NCI-H510A treated with DMSO at 0.1 percent for 48 hours (cell line): ENCODE measurements at regions not wholly inside any gene's neighbourhood (a gene's known extent, or its start where the extent isn't known, plus 50 kb on each side); places are given as distances from the start of the nearest gene placed in this dataset.
"Not testable (repeated sequence)": the region's sequence is repeated elsewhere in the genome, so short reads cannot be mapped to it uniquely, and the experiment has no call there.

ENCODE experiments used
- DNase-seq: peaks from one replicate; lab custom pipeline; 2025; lab: John Stamatoyannopoulos, UW

GRCh38 chr6:67767046-67767822, 867.8 kb upstream of the ADGRB3 start:
- DNase-seq = not testable (repeated sequence)

GRCh38 chr6:67766057-67766456, 869.0 kb upstream of the ADGRB3 start:
- no peak for DNase-seq

GRCh38 chr6:67759001-67759400, 876.1 kb upstream of the ADGRB3 start:
- DNase-seq = no peak

GRCh38 chr6:67757465-67758033, 877.5 kb upstream of the ADGRB3 start:
- DNase-seq = no peak

GRCh38 chr6:67748521-67748920, 886.6 kb upstream of the ADGRB3 start:
- DNase-seq = no peak

GRCh38 chr6:67736816-67737215, 898.3 kb upstream of the ADGRB3 start:
- DNase-seq = no peak

GRCh38 chr6:67736161-67736560, 898.9 kb upstream of the ADGRB3 start:
- no peak for DNase-seq

GRCh38 chr6:67735623-67736022, 899.5 kb upstream of the ADGRB3 start:
- no peak for DNase-seq

- no peak for DNase-seq
Observed at GRCh38 chr6:67722861-67723261, 912.2 kb upstream of the ADGRB3 start.

GRCh38 chr6:67717281-67717680, 917.8 kb upstream of the ADGRB3 start:
- DNase-seq = no peak

- no peak for DNase-seq
Observed at GRCh38 chr6:67706388-67706787, 928.7 kb upstream of the ADGRB3 start.

- peak; percentile 46 for DNase-seq
Observed at GRCh38 chr6:67698534-67698933, 936.5 kb upstream of the ADGRB3 start.

- no peak for DNase-seq
Observed at GRCh38 chr6:67694127-67694526, 941.0 kb upstream of the ADGRB3 start.

GRCh38 chr6:67689329-67689728, 945.8 kb upstream of the ADGRB3 start:
- no peak for DNase-seq

- DNase-seq = no peak
Observed at GRCh38 chr6:67687396-67687795, 947.7 kb upstream of the ADGRB3 start.

- DNase-seq = not testable (repeated sequence)
Observed at GRCh38 chr6:67686225-67686624, 948.9 kb upstream of the ADGRB3 start.

GRCh38 chr6:67683960-67684359, 951.1 kb upstream of the ADGRB3 start:
- DNase-seq = no peak

- no peak for DNase-seq
Observed at GRCh38 chr6:67680297-67680932, 954.7 kb upstream of the ADGRB3 start.

- DNase-seq = no peak
Observed at GRCh38 chr6:67679566-67680296, 955.4 kb upstream of the ADGRB3 start.

GRCh38 chr6:67676892-67677291, 958.2 kb upstream of the ADGRB3 start:
- no peak for DNase-seq

- no peak for DNase-seq
Observed at GRCh38 chr6:67667637-67668422, 967.3 kb upstream of the ADGRB3 start.
